DND-41 (cell line): ENCODE measurements at regions not wholly inside any gene's neighbourhood (a gene's known extent, or its start where the extent isn't known, plus 50 kb on each side); places are given as distances from the start of the nearest gene placed in this dataset.

Experiments
- CTCF ChIP-seq: IDR thresholded peaks from 2 replicates; pipeline ENCODE4 v1.5.1; 2012; ENCODE audit warnings: borderline replicate concordance, low read length, moderate library complexity, mild to moderate bottlenecking; ENCODE audit not compliant: poor library complexity, severe bottlenecking; ENCODE audit errors: extremely low read depth
- EZH2 ChIP-seq: IDR thresholded peaks from 3 replicates; pipeline ENCODE4 v1.6.1; 2012; ENCODE audit warnings: borderline replicate concordance, low read depth, mild to moderate bottlenecking, moderate library complexity, low read length, inconsistent platforms; ENCODE audit not compliant: severe bottlenecking

GRCh38 chr2:164009756-164010337, 274.0 kb upstream of the FIGN start:
- TF ChIP-seq CTCF: no peak
- no peak for TF ChIP-seq EZH2
